ENCODE measurements at regions not wholly inside any gene's neighbourhood (a gene's known extent, or its start where the extent isn't known, plus 50 kb on each side); places are given as distances from the start of the nearest gene placed in this dataset.
"Not testable (repeated sequence)": the region's sequence is repeated elsewhere in the genome, so short reads cannot be mapped to it uniquely, and the experiment has no call there.

DNA sequence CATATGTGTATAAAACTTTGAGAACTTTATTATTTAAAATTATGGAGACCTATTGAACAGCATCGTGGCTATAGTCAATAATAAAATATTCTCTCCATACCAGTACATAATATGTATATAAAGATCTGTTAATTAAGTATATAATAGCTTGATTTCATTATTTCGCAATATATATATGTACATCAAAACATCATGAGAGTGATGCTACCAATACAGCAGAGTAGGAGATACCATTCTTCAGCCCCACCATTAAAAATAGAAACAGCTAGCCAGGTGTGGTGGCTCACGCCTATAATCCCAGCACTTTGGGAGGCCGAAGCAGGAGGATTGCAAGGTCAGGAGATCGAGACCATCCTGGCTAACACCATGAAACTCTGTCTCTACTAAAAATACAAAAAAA, 1755.3 kb upstream of the SPRY2 start:
- DNase-seq = no peak
- no peaks in the 10 kb centered on the region for H3K27me3 ChIP-seq (ENCODE audit: control insufficient read depth, insufficient read depth, low read length)
- H3K4me3 ChIP-seq (ENCODE audit: insufficient read depth, low read depth, low read length) = no peak overlapping the region
- no peaks in the 10 kb centered on the region for H3K36me3 ChIP-seq (replicated peaks; ENCODE audit: control insufficient read depth, insufficient read depth, low read length)

DNA sequence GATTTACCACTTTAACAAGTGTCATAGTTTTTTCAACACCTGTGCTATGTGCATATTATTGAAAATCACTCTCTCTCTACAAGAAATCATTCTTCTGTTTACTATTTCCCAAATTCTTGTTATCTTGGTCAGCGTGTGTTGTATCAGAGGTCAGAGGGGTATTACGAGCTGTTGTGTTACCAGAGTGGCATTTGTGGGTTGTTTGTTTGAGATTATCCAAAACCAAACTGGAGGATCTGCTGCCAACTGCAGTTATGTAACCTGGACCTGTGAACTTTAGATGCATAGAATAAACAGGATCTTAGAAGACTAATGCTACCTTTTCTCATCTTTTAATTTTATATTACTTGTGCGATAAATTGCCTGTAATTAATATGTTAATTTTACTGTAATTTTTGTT, 1751.4 kb upstream of the SPRY2 start:
- H3K27me3 ChIP-seq (ENCODE audit: control insufficient read depth, insufficient read depth, low read length) = no peaks in the 10 kb centered on the region
- no peak for DNase-seq
- H3K4me3 ChIP-seq (ENCODE audit: insufficient read depth, low read depth, low read length) = no peak overlapping the region
- H3K36me3 ChIP-seq (replicated peaks; ENCODE audit: control insufficient read depth, insufficient read depth, low read length) = no peaks in the 10 kb centered on the region

- Histone ChIP-seq H3K36me3 (replicated peaks; ENCODE audit: control insufficient read depth, insufficient read depth, low read length) (no peaks in the 10 kb centered on the region), H3K27me3 (ENCODE audit: control insufficient read depth, insufficient read depth, low read length) (no peaks in the 10 kb centered on the region), H3K4me3 (ENCODE audit: insufficient read depth, low read depth, low read length) (no peak overlapping the region)
- DNase-seq = no peak
Measured at GRCh38 chr13:82088781-82089180, 1747.9 kb upstream of the SPRY2 start.

DNA sequence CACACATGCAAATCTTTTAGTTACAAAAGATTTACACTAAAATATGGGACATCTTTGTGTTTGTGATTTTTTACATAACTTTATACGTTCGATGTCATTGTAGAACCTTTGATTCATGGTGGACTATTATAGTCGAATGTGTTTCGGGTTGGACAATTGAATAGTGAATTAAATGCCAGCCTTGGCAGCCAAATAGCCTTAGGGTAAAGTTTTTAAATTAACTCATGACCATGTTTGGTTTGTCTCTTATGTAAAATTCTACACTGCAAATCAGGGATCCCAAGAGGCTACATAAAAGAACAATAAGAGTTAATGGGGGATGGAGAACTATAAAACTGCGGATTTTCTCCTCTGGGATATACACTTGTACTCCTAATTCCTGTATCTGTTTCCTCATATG, 1735.6 kb upstream of the SPRY2 start:
- Histone ChIP-seq H3K36me3 (replicated peaks; ENCODE audit: control insufficient read depth, insufficient read depth, low read length) (no peaks in the 10 kb centered on the region), H3K27me3 (ENCODE audit: control insufficient read depth, insufficient read depth, low read length) (no peaks in the 10 kb centered on the region), H3K4me3 (ENCODE audit: insufficient read depth, low read depth, low read length) (no peak overlapping the region)
- no peak for DNase-seq

- Histone ChIP-seq H3K27me3 (ENCODE audit: control insufficient read depth, insufficient read depth, low read length) (no peaks in the 10 kb centered on the region), H3K36me3 (replicated peaks; ENCODE audit: control insufficient read depth, insufficient read depth, low read length) (no peaks in the 10 kb centered on the region), H3K4me3 (ENCODE audit: insufficient read depth, low read depth, low read length) (no peak overlapping the region)
- DNase-seq = no peak
Measured at GRCh38 chr13:82070416-82070815, 1729.5 kb upstream of the SPRY2 start.

- no peak overlapping the region for H3K4me3 ChIP-seq (ENCODE audit: insufficient read depth, low read depth, low read length)
- no peak for DNase-seq
Measured at GRCh38 chr13:82062772-82063171, 1721.8 kb upstream of the SPRY2 start.

DNA sequence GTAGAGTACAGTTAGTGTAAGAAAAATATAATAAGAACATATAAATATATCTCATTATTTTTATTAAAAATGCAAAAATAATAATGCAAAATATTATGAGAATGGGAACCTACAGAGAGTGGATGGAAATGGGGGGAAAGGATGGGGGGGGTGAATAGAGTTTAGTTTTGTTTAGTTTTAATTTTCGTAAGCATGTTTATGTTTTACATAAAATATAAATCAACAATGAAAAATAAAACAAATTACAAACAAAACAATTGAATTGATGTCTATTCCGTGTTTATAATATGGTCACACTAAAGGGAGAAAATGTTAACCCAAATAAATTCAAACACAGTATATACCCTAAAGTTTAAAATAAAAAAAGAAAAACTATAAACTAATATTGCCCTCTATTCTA, 1717.4 kb upstream of the SPRY2 start:
- Histone ChIP-seq H3K36me3 (replicated peaks; ENCODE audit: control insufficient read depth, insufficient read depth, low read length) (no peaks in the 10 kb centered on the region), H3K4me3 (ENCODE audit: insufficient read depth, low read depth, low read length) (no peak overlapping the region), H3K27me3 (ENCODE audit: control insufficient read depth, insufficient read depth, low read length) (no peaks in the 10 kb centered on the region)
- DNase-seq = no peak

More at GRCh38 chr13:82062772-82063171, 1721.8 kb upstream of the SPRY2 start:
- no peaks in the 10 kb centered on the region for H3K36me3 ChIP-seq (replicated peaks; ENCODE audit: control insufficient read depth, insufficient read depth, low read length)
- no peaks in the 10 kb centered on the region for H3K27me3 ChIP-seq (ENCODE audit: control insufficient read depth, insufficient read depth, low read length)

GRCh38 chr13:82045316-82045715, 1704.4 kb upstream of the SPRY2 start:
- not testable (repeated sequence) for H3K4me3 ChIP-seq (ENCODE audit: insufficient read depth, low read depth, low read length); H3K36me3 ChIP-seq (replicated peaks; ENCODE audit: control insufficient read depth, insufficient read depth, low read length); H3K27me3 ChIP-seq (ENCODE audit: control insufficient read depth, insufficient read depth, low read length); DNase-seq

GRCh38 chr13:82036602-82037001, 1695.7 kb upstream of the SPRY2 start:
- Histone ChIP-seq H3K4me3 (ENCODE audit: insufficient read depth, low read depth, low read length) (no peak overlapping the region), H3K27me3 (ENCODE audit: control insufficient read depth, insufficient read depth, low read length) (no peaks in the 10 kb centered on the region)
- no peak for DNase-seq

GRCh38 chr13:82011355-82011754, 1670.4 kb upstream of the SPRY2 start:
- H3K27me3 ChIP-seq (ENCODE audit: control insufficient read depth, insufficient read depth, low read length) = no peaks in the 10 kb centered on the region
- H3K36me3 ChIP-seq (replicated peaks; ENCODE audit: control insufficient read depth, insufficient read depth, low read length) = no peaks in the 10 kb centered on the region
- DNase-seq = no peak
- no peak overlapping the region for H3K4me3 ChIP-seq (ENCODE audit: insufficient read depth, low read depth, low read length)

More at GRCh38 chr13:82036602-82037001, 1695.7 kb upstream of the SPRY2 start:
- H3K36me3 ChIP-seq (replicated peaks; ENCODE audit: control insufficient read depth, insufficient read depth, low read length) = no peaks in the 10 kb centered on the region

- Histone ChIP-seq H3K4me3 (ENCODE audit: insufficient read depth, low read depth, low read length) (no peak overlapping the region), H3K36me3 (replicated peaks; ENCODE audit: control insufficient read depth, insufficient read depth, low read length) (no peaks in the 10 kb centered on the region), H3K27me3 (ENCODE audit: control insufficient read depth, insufficient read depth, low read length) (no peaks in the 10 kb centered on the region)
- DNase-seq = no peak
Measured at GRCh38 chr13:82010780-82011179, 1669.9 kb upstream of the SPRY2 start.

DNA sequence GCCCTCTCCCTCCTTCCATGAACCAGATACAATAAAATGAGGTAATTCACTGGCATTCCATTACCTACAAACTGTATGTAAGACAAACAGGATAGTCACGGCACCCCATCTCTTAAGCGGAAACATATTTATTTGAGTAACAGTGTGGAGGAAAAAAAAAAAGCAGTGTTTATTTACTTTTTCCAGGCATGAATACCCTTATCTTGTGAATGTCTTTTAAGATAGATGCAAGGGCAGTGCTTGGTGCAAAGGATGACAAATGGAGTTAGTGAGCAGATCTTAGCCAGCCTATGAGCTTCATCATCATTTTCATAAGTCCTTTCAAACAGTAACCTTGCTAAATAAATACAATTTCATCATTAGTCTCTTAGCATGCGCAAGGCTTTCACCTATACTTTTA, 1661.8 kb upstream of the SPRY2 start:
- no peak for DNase-seq
- Histone ChIP-seq H3K36me3 (replicated peaks; ENCODE audit: control insufficient read depth, insufficient read depth, low read length) (no peaks in the 10 kb centered on the region), H3K27me3 (ENCODE audit: control insufficient read depth, insufficient read depth, low read length) (no peaks in the 10 kb centered on the region), H3K4me3 (ENCODE audit: insufficient read depth, low read depth, low read length) (no peak overlapping the region)

DNA sequence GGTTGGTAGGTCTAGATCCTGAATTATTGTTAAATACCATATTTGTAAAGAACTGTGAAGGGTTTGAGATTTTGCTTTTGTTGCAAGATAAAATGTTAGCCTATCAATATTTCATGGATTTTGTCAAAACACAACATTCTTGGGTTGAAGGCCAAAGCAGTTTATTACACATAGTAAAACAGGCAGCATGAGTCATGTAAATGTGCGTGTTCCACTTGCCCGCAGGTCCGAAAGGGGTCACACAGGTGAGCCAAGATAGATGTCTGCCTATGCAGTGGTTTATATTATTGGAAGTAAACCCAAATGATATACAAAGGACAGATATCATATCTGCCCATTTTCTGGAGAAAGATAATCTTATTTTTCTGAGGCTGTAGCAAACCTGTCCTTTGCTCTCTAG, 1654.4 kb upstream of the SPRY2 start:
- no peaks in the 10 kb centered on the region for H3K27me3 ChIP-seq (ENCODE audit: control insufficient read depth, insufficient read depth, low read length)
- no peak for DNase-seq
- no peak overlapping the region for H3K4me3 ChIP-seq (ENCODE audit: insufficient read depth, low read depth, low read length)
- H3K36me3 ChIP-seq (replicated peaks; ENCODE audit: control insufficient read depth, insufficient read depth, low read length) = no peaks in the 10 kb centered on the region

GRCh38 chr13:81990652-81991051, 1649.7 kb upstream of the SPRY2 start:
- no peak overlapping the region for H3K4me3 ChIP-seq (ENCODE audit: insufficient read depth, low read depth, low read length)
- no peaks in the 10 kb centered on the region for H3K36me3 ChIP-seq (replicated peaks; ENCODE audit: control insufficient read depth, insufficient read depth, low read length)
- peaks cover 2% of the 10 kb centered on the region for H3K27me3 ChIP-seq (ENCODE audit: control insufficient read depth, insufficient read depth, low read length)
- peak; percentile 0 for DNase-seq

DNA sequence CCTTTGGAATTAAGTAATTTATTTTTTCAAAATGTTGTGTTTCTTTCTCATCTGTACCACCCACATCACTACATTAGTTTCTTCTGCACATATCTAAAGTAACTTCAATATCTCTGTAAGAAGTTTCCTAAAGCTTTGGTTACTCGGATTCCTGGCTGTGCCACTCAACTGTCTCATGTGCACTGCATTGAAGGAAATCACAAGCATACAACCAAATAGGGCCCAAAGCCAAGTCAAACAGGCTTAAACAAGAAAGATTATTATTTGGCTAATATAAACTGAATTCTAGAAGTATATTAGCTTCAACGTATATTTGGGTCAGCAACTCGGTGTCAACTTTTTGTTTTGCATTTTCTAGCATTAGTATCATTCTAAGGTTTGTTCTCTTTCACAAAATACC, 1647.6 kb upstream of the SPRY2 start:
- H3K27me3 ChIP-seq (ENCODE audit: control insufficient read depth, insufficient read depth, low read length) = peaks cover 2% of the 10 kb centered on the region
- DNase-seq = no peak
- H3K4me3 ChIP-seq (ENCODE audit: insufficient read depth, low read depth, low read length) = no peak overlapping the region
- H3K36me3 ChIP-seq (replicated peaks; ENCODE audit: control insufficient read depth, insufficient read depth, low read length) = no peaks in the 10 kb centered on the region

- Histone ChIP-seq H3K27me3 (ENCODE audit: control insufficient read depth, insufficient read depth, low read length) (peaks cover 2% of the 10 kb centered on the region), H3K4me3 (ENCODE audit: insufficient read depth, low read depth, low read length) (no peak overlapping the region), H3K36me3 (replicated peaks; ENCODE audit: control insufficient read depth, insufficient read depth, low read length) (no peaks in the 10 kb centered on the region)
- peak; percentile 0 for DNase-seq
Measured at GRCh38 chr13:81987677-81988357, 1646.9 kb upstream of the SPRY2 start.

Data from H7 (cell line).